ENCODE measurements at regions not wholly inside any gene's neighbourhood (a gene's known extent, or its start where the extent isn't known, plus 50 kb on each side); places are given as distances from the start of the nearest gene placed in this dataset.

GRCh38 chr4:20493761-20494353 is 206.4 kb upstream of the PACRGL start:
- TF ChIP-seq CTCF (IDR thresholded peaks at IDR 0.05; ENCODE audit: insufficient read depth, low read length, poor library complexity, severe bottlenecking), result no peak
- TF ChIP-seq EZH2phosphoT487 (conservative IDR thresholded peaks at IDR 0.05; ENCODE audit: low read length), result no peak
